HG02884 (cell line): ENCODE measurements at regions not wholly inside any gene's neighbourhood (a gene's known extent, or its start where the extent isn't known, plus 50 kb on each side); places are given as distances from the start of the nearest gene placed in this dataset.
"Not testable (repeated sequence)": the region's sequence is repeated elsewhere in the genome, so short reads cannot be mapped to it uniquely, and the experiment has no call there.

Experiments used
- ATAC-seq: cut with Tn5 transposase; IDR thresholded peaks from one replicate; pipeline ENCODE4 v1.9.1; 2021; ENCODE audit warnings: mild to moderate bottlenecking, moderate library complexity; ENCODE audit not compliant: unreplicated experiment

- no peak for ATAC-seq
Measured at GRCh38 chr18:34350778-34351177, 126.1 kb upstream of the NOL4 start.

GRCh38 chr18:34352385-34353163 lies 127.9 kb upstream of the NOL4 start:
- ATAC-seq, result no peak

- no peak for ATAC-seq
Measured at GRCh38 chr18:34354351-34354750, 129.6 kb upstream of the NOL4 start.

- ATAC-seq, result no peak
Measured at GRCh38 chr18:34357944-34358580, 133.3 kb upstream of the NOL4 start.

- peak; percentile 64 for ATAC-seq
Measured at GRCh38 chr18:34358923-34359322, 134.2 kb upstream of the NOL4 start.

GRCh38 chr18:34364699-34365098 lies 140.0 kb upstream of the NOL4 start:
- no peak for ATAC-seq

- ATAC-seq, result no peak
Measured at GRCh38 chr18:34370704-34371395, 146.1 kb upstream of the NOL4 start.

- no peak for ATAC-seq
Measured at GRCh38 chr18:34380326-34380725, 155.6 kb upstream of the NOL4 start.

GRCh38 chr18:34385311-34385710 lies 160.6 kb upstream of the NOL4 start:
- no peak for ATAC-seq

GRCh38 chr18:34386803-34387202 lies 162.1 kb upstream of the NOL4 start:
- no peak for ATAC-seq

GRCh38 chr18:34397286-34397896 lies 172.7 kb upstream of the NOL4 start:
- no peak for ATAC-seq

GRCh38 chr18:34399892-34400291 lies 175.2 kb upstream of the NOL4 start:
- ATAC-seq, result no peak

GRCh38 chr18:34400834-34401233 lies 176.1 kb upstream of the NOL4 start:
- no peak for ATAC-seq

GRCh38 chr18:34401775-34402174 lies 177.1 kb upstream of the NOL4 start:
- ATAC-seq, result no peak

GRCh38 chr18:34407471-34407870 lies 182.8 kb upstream of the NOL4 start:
- not testable (repeated sequence) for ATAC-seq

GRCh38 chr18:34411952-34412351 lies 187.2 kb upstream of the NOL4 start:
- no peak for ATAC-seq

- no peak for ATAC-seq
Measured at GRCh38 chr18:34431042-34431441, 206.3 kb upstream of the NOL4 start.

GRCh38 chr18:34444622-34445021 lies 219.9 kb upstream of the NOL4 start:
- no peak for ATAC-seq

GRCh38 chr18:34448662-34449061 lies 223.9 kb upstream of the NOL4 start:
- ATAC-seq, result no peak

- no peak for ATAC-seq
Measured at GRCh38 chr18:34457761-34458160, 233.0 kb upstream of the NOL4 start.

- ATAC-seq, result no peak
Measured at GRCh38 chr18:34458410-34458977, 233.8 kb upstream of the NOL4 start.
